Stimulated activated CD8-positive, alpha-beta memory T cell treated with anti-CD3 and anti-CD28 coated beads, Interleukin-7, amount 100 ng/mL, for 24 hours (primary cell): ENCODE measurements at regions not wholly inside any gene's neighbourhood (a gene's known extent, or its start where the extent isn't known, plus 50 kb on each side); places are given as distances from the start of the nearest gene placed in this dataset.

Source experiments
- DNase-seq: peaks from one replicate; pipeline ENCODE4 v3.0.0-alpha.2; 2020; ENCODE audit warnings: low read depth

DNA sequence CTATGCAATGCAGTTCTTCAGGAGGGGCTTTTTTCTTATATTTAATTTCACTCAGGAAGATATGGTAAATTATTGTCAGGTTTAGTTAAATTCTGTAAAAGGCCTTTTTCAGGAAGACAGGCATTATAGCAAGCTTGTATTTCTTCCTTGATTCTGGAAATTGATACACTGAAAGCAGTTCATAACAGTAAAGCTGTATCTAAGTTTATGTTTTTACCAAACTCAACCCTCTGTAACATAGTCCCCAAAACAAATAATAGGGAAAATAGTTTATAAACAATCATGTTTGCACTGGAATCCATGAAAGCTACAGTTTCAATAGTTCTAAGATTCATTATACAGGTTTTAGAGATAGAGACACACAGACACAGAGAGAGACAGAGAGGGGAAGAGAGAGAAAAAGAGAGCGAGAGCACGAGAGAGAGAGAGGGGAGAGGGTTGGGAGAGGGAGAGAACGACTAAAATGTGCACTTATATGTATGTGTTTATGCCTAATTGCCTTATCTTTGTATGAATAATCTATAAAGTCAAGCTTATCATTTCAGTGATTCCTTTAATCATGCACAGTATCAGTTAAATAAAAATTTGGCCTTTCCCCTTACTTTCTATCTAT lies 454.4 kb downstream of the RFPL4B start:
- no peak for DNase-seq

GRCh38 chr6:112802144-112802543 lies 455.0 kb downstream of the RFPL4B start:
- no peak for DNase-seq

GRCh38 chr6:112804638-112805330 lies 457.7 kb downstream of the RFPL4B start:
- DNase-seq, result no peak

GRCh38 chr6:112806163-112806865 lies 459.2 kb downstream of the RFPL4B start:
- no peak for DNase-seq

GRCh38 chr6:112821476-112821875 lies 474.3 kb downstream of the RFPL4B start:
- no peak for DNase-seq

- DNase-seq, result no peak
Observed at GRCh38 chr6:112822769-112823168, 475.6 kb downstream of the RFPL4B start.

- no peak for DNase-seq
Observed at GRCh38 chr6:112827793-112828192, 480.7 kb downstream of the RFPL4B start.

GRCh38 chr6:112831022-112831421 lies 483.9 kb downstream of the RFPL4B start:
- no peak for DNase-seq

GRCh38 chr6:112833581-112834131 lies 486.5 kb downstream of the RFPL4B start:
- DNase-seq, result no peak

DNA sequence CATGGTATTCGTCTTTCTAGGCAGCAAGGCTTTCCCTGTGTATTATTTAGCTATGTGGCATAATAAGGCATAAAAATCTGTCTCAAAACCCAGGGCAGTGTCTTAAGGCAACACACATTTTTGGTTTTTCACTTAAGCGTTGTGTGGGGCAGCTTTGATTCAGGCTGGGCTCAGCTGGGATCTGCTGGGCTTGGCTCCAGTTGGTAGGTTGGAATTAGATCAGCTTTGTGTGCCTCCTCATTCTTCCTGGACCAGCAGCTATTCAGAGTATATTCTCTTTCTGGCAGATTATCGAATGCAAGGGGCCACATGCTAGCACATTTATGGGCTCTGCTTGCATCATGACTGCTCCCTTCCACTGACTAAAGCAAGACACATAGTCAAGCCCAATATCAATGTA lies 487.9 kb downstream of the RFPL4B start:
- no peak for DNase-seq

DNA sequence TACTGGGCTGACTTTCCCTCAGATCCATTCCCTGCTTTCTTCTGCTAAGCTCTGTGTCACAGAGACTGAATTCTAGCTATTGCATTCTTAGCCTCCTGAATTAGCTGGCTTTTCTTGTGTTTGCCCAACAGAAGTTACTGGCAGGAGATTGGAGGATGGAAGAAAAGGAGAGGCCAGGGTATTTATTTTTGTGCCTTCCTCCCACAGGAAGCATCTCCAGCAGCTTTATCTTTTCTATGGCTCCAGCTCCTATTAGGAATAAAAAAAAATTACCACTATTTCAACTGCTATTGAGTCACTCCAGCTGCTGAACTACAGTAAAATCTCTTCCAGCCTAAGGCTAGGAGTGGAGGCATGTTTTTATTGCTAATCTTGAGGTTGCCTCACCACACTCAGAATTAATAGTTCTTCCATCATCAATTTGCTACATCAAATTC lies 492.4 kb downstream of the RFPL4B start:
- DNase-seq, result no peak

DNA sequence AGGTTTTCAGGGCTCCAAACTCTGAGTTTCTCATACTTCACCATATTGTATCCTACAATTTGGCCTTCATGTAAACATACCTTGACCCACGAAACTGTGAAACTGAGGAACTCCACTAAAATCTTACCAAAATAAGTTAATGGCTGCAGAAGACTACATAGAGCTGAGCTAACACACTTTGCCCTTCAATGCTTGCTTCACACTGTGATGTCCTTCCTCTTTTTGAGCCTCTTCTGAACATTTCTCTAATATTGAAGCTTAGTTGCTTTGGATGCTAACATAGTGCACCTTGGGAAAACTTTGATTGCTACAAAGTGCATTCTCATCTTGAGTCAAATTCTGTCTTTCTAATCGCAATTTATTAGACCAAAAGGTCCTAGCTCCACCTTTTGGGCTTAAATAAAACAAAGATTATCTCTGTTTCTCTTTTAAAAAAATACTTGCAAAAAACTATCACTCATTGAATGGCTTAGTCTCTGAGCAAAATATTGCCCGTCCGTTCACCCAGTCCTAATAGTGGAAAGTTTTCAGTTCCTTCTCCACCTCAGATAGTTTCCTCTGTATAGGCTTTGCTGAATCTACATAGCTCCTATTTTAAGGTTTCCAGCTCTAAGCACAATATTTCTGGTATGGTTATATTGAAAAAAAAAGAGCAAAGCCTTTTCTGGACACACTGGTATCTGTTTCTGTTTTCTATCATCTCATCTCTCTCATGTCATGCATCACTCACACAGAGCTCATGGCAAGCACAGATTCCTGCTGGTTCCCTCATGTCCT lies 494.6 kb downstream of the RFPL4B start:
- DNase-seq, result no peak

DNA sequence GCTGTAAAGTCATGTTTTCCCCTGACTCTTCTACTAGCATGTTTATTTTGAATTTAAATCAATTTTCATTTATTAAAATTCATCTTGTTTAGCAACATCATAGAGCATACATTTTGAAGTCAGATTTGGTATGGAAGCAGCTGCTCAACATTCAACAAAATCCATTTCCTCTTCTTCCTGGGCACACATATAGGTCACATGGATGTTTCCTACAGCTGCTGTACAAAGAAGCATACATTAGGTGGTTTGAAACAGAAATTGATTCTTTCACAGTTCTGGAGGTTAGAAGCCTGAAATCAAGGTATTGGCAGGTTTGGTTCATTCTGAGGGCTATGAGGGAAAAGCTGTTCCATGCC lies 495.2 kb downstream of the RFPL4B start:
- no peak for DNase-seq

DNA sequence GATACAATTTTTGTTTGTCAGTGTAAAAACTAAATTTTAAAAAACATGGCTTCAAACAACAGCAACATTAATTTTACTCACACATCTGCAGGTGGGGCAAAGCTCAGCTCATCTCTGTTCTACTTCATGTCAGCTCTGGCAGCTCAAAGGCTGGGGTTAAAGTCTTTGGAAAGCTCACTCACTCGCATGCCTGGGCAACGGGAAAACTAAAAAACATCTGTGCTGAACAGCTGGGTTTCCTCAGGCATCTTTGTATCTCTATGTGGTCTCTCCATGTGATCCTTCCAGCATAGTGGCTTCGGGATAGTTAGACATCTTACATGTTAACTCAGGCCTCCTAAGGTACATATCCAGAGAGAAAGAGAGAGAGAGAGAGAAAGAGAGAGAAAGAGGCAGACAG lies 499.6 kb downstream of the RFPL4B start:
- no peak for DNase-seq

GRCh38 chr6:112851146-112851545 lies 504.0 kb downstream of the RFPL4B start:
- DNase-seq, result no peak

DNA sequence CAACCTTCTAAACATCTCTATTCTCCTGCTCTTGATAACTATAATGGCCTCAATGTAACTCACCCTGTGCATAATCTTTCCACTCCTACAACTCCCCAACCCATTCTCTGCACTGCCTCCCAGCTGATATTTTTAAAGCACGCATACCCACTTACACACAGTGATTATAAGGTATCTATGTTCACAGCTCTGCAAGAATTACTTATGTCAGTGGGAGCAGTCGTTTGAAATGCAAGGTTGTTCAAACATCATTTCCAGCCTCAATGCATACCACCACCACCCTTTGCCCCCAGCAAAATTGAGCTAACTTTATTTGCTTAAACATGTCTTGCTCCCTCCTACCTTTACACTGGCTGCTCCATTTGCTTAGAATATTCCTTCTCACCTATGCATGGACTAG lies 506.0 kb downstream of the RFPL4B start:
- no peak for DNase-seq

DNA sequence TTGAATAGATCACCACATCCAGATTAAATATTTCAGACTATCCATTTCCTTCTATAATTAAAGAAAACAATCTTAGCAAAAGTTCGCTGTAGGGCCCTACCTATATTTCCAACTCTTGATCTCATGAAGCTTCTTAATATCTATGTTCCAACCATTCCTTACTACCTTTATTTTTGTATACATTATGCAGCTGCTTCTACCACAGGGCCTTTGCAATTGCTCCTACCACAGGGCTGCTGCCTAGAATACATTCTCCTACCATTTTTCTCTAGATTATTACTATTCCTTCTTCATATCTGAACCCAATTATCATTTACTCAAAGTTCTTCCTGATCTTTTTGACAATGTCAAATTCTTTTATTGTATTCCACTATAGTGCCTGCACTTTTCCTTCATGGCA lies 516.6 kb downstream of the RFPL4B start:
- no peak for DNase-seq

GRCh38 chr6:112865131-112865530 lies 518.0 kb downstream of the RFPL4B start:
- DNase-seq, result no peak

GRCh38 chr6:112874881-112875280 lies 527.8 kb downstream of the RFPL4B start:
- no peak for DNase-seq

- no peak for DNase-seq
Observed at GRCh38 chr6:112877134-112878100, 530.3 kb downstream of the RFPL4B start.

GRCh38 chr6:112879920-112880413 lies 532.8 kb downstream of the RFPL4B start:
- no peak for DNase-seq
